NCI-H146 treated with DMSO at 0.1 percent for 48 hours (cell line): ENCODE measurements at regions not wholly inside any gene's neighbourhood (a gene's known extent, or its start where the extent isn't known, plus 50 kb on each side); places are given as distances from the start of the nearest gene placed in this dataset.

Source experiments
- DNase-seq: peaks from one replicate; lab custom pipeline; 2025; ENCODE audit not compliant: unreplicated experiment; lab: John Stamatoyannopoulos, UW

GRCh38 chr12:67794161-67794560, 145.6 kb downstream of the DYRK2 start:
- no peak for DNase-seq

DNA sequence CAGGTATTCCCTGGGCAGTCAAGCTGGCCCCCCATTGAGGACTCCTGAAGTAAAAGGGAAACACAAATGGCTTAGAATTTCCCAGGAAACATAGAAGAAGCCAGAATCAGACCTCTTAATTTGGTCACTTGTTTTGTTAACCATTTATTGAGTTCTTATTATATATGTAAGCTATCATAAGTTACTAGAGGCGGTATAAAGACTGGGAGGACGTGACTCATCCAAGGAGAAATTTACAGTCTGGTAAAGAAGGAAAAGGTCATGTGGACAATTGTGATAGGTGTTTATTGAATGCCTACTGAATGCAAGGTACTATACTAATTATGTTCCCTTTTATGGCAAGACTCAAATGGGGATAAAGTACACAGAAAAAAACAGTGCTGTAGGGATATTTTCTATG, 146.7 kb downstream of the DYRK2 start:
- no peak for DNase-seq

DNA sequence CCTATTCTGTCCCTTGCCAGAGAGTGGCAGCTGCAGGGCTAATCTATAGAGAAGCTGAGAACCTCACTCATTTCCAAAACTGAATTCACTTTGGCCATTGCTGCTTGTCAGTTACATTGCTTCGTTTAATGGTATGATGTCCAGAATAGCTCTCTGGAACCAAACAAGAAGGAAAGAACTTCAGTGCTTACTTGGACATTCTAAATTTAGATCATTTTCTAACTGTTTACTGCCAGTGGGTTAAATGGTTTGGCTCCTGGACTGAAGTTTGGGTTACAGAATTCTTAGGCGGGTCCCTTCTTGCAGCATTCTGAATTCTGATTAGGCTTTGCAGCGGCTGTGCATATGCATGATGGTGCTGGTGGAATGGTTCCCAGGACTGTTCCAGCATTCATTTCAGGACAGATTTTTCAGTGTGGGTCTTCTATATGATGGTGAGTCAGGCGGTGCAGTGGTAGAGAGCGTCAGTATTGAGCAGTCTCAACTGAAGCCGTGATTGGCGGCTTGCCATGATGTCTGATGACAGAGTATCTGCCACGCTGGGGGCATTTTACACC, 148.7 kb downstream of the DYRK2 start:
- DNase-seq = no peak

DNA sequence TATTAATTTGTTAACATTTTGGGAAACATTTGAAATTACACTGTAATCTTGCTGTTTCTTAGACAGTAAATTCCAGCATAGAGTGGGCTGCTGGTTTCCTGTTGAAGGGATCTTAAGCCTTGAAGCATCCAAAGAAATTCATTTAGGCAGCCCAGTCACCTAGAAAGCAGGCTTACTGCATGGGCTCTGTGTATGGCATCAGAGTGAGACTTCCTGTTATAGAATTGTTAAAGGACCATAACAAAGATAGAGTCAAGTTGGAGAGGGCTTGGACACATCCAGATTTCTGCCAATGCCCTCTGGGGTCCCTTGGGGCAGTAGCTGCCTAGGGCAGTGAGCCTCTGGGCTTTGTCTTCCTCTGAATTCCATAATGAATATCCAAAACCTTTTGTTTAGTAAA, 149.2 kb downstream of the DYRK2 start:
- no peak for DNase-seq

GRCh38 chr12:67798768-67799167, 150.2 kb downstream of the DYRK2 start:
- no peak for DNase-seq

GRCh38 chr12:67802731-67803130, 154.2 kb downstream of the DYRK2 start:
- no peak for DNase-seq

- no peak for DNase-seq
Observed at GRCh38 chr12:67803278-67803993, 154.9 kb downstream of the DYRK2 start.

- no peak for DNase-seq
Observed at GRCh38 chr12:67804168-67804567, 155.6 kb downstream of the DYRK2 start.

DNA sequence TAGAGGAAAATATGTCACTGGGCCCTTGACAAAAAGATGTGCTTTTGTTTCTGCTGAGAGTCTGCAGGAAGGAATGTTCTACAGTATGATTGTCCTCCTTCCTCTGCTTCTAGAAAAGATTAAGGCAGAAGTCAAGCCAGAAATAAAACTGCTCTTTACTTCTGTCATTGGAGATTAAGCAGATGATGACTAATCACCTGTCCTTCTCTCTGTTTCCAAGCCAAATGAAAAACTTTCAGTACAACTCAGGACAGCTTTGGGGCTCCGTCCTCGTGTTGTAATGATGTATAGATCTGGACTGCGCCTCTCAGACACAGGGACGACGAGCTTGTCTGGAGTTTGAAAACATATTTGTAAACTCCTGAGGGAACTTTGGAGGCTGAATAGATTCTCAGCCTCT, 159.3 kb downstream of the DYRK2 start:
- no peak for DNase-seq

DNA sequence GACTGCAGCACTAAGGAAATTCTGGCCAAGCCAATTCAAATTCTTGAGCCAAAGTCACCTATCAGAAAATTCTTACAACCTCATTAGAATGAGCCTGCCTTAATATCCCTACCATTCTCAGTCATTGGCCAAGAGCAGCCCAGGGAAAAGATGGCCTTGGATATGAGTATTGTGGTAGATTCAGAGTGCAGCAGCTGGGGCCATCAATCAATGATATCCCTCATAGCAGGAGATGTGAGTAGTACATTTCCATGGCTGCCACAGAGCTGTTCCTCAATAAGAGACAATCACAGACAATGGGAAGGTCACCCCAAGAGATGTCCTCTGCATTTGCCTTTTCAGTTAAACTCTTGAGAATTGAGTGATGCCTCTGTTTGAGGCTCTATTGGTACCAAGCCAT, 161.6 kb downstream of the DYRK2 start:
- DNase-seq = no peak

DNA sequence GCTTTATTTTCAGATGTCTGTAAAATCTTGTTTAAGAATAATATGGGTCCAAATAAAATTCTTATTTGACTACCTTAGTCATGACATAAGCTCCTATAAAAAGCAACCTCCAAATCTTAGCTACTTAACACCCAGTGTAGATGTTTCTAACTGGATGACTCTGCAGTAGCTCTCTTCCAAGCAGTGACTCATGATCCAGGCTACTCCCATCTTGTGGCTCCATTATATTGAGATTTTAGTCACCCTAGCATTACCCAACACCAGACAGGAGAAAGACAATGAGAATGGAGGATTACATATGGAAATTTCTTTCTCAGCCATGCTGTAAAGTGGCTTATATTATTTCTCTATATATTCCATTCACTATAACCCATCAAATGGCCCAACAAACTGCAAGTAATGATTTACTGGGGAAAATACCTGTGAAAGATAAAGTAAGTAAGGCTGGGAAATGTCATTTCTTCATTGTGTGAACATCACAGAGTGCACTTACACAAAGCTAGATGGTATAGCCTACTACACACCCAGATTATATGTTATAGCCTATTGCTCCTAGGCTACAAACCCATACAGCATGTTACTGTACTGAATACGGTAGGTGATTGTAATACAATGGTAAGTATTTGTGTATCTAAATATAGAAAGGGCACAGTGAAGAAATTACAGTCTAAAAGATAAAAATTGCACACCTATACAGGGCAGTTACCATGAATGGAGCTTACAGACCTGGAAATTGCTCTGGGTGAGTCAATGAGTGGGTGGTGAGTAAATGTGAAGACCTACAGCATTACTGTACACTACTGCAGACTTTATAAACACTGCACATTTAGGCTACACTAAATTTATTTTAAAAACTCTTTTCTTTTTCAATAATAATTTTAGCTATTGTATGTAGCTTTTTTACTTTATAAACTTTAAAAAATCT, 163.2 kb downstream of the DYRK2 start:
- no peak for DNase-seq

DNA sequence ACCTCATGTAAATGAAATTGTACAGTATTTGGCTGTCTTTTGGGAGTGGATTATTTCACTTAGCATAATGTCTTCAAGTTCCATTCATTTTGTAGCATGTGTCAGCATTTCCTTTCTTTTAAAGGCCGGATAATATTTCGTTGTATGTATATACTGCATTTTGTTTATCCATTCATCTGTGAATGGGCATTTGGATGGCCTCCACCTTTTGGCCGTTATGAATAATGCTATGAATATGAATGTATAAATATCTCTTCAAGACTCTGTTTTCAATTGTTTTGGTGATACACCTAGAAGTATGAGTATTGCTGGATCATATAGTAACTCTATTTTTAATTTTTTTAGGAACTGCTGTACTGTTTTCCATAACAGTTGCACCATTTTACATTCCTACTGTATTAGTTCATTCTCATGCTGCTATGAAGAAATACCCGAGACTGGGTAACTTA, 164.9 kb downstream of the DYRK2 start:
- no peak for DNase-seq

GRCh38 chr12:67816269-67816668, 167.7 kb downstream of the DYRK2 start:
- no peak for DNase-seq

GRCh38 chr12:67818459-67818903, 169.9 kb downstream of the DYRK2 start:
- no peak for DNase-seq

DNA sequence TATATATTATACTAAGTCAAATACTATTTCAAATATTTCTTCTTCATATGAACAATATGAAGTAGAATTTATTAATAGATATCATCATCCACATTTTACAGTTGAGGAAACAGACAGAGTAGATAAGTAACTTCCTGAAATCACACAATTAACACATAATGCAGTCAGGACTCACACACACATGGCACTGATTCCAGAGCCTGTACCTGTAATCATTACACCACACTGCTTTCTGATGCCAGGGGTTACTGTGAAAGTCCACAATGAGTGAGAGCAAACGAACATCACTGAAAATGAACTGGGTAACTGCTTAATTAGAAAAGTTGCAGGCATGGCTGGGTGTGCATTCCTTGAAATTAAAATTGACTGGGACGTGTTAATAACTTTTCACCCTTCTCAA, 169.3 kb upstream of the IFNG-AS1 start:
- DNase-seq = no peak

GRCh38 chr12:67820694-67821093, 168.6 kb upstream of the IFNG-AS1 start:
- DNase-seq = no peak

- DNase-seq = no peak
Observed at GRCh38 chr12:67822826-67823225, 166.4 kb upstream of the IFNG-AS1 start.

DNA sequence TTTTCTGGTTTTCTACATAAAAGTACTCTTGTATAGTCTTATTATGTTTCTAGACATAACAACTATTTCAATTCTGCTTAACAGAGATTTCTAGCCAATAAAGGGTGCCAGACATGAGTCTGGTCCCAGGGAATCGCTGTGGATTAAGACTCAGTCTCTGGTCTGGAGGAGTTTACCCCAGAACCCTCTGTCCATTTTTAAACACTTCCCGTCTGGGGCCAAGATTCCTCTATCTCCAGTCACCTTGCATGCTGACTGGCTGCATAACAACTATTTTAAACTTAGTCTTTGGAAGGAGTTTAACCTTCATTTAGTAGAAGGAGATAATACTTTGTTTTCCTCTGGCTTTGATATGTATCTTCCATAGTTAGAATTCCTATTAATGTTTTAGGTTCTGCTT, 163.1 kb upstream of the IFNG-AS1 start:
- no peak for DNase-seq

- DNase-seq = no peak
Observed at GRCh38 chr12:67826946-67827720, 162.1 kb upstream of the IFNG-AS1 start.

GRCh38 chr12:67827820-67828383, 161.3 kb upstream of the IFNG-AS1 start:
- DNase-seq = no peak

DNA sequence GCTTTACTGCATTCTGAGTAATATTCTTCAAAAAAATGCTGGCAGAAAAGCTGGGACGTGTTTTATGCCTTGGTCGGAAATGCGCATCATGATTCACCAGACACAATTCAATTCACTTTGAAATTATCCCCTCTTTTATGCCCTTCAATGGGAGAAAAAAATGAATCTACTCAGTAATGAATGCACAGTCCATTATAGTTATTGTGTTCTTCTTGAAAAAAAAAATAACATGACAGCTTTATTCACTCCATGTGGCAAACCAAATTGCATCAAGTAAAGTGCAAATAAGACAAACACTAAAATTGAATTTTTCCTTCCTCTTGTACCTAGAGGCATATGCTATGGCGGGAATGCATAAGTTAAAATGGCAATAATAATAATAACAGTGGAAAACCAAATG, 159.4 kb upstream of the IFNG-AS1 start:
- no peak for DNase-seq
